GM12875 (cell line): ENCODE measurements at regions not wholly inside any gene's neighbourhood (a gene's known extent, or its start where the extent isn't known, plus 50 kb on each side); places are given as distances from the start of the nearest gene placed in this dataset.
"Not testable (repeated sequence)": the region's sequence is repeated elsewhere in the genome, so short reads cannot be mapped to it uniquely, and the experiment has no call there.

Experiments used
- H3K4me3 ChIP-seq: one replicate; pipeline ENCODE4 v1.5.1; 2011; ENCODE audit warnings: low read depth, low read length, control low read depth
- CTCF ChIP-seq: IDR thresholded peaks from 2 replicates; pipeline ENCODE4 v1.5.1; 2011; ENCODE audit warnings: low read depth, mild to moderate bottlenecking, control low read depth, inconsistent platforms, low read length, moderate library complexity, borderline replicate concordance; ENCODE audit not compliant: insufficient read depth

GRCh38 chr10:57621466-57621865 lies 646.2 kb downstream of the IPMK start:
- H3K4me3 ChIP-seq, result no peak overlapping the region
- no peak for TF ChIP-seq CTCF

GRCh38 chr10:57605948-57606485 lies 661.7 kb downstream of the IPMK start:
- no peak for TF ChIP-seq CTCF
- H3K4me3 ChIP-seq, result no peak overlapping the region

- TF ChIP-seq CTCF, result no peak
- no peak overlapping the region for H3K4me3 ChIP-seq
These were observed 668.3 kb downstream of the IPMK start for GRCh38 chr10:57599440-57599839.

- TF ChIP-seq CTCF, result no peak
- H3K4me3 ChIP-seq, result no peak overlapping the region
These were observed 673.6 kb downstream of the IPMK start for GRCh38 chr10:57593983-57594573.

GRCh38 chr10:57579926-57580325 lies 687.8 kb downstream of the IPMK start:
- H3K4me3 ChIP-seq, result no peak overlapping the region
- TF ChIP-seq CTCF, result no peak

- no peak for TF ChIP-seq CTCF
- no peak overlapping the region for H3K4me3 ChIP-seq
These were observed 705.5 kb downstream of the IPMK start for GRCh38 chr10:57562211-57562610.

GRCh38 chr10:57551774-57552173 lies 715.9 kb downstream of the IPMK start:
- not testable (repeated sequence) for H3K4me3 ChIP-seq

- TF ChIP-seq CTCF, result no peak
- H3K4me3 ChIP-seq, result no peak overlapping the region
These were observed 732.4 kb downstream of the IPMK start for GRCh38 chr10:57535306-57535705.
